GM19395 (cell line): ENCODE measurements at regions not wholly inside any gene's neighbourhood (a gene's known extent, or its start where the extent isn't known, plus 50 kb on each side); places are given as distances from the start of the nearest gene placed in this dataset.
A peak's percentile ranks its signal among the peaks of the same experiment; 100 is the strongest.
"Not testable (repeated sequence)": the region's sequence is repeated elsewhere in the genome, so short reads cannot be mapped to it uniquely, and the experiment has no call there.

Source experiments
- ATAC-seq: cut with Tn5 transposase; IDR thresholded peaks from one replicate; pipeline ENCODE4 v1.9.1; 2021; ENCODE audit warnings: mild to moderate bottlenecking, moderate library complexity; ENCODE audit not compliant: unreplicated experiment

GRCh38 chr3:95218484-95218883 is 1155.6 kb downstream of the NSUN3 start:
- ATAC-seq: no peak

- no peak for ATAC-seq
Measured at GRCh38 chr3:95226437-95226836, 1163.6 kb downstream of the NSUN3 start.

GRCh38 chr3:95227092-95227491 is 1164.2 kb downstream of the NSUN3 start:
- no peak for ATAC-seq

- ATAC-seq: no peak
Measured at GRCh38 chr3:95228416-95228815, 1165.6 kb downstream of the NSUN3 start.

GRCh38 chr3:95235916-95236315 is 1173.1 kb downstream of the NSUN3 start:
- no peak for ATAC-seq

- no peak for ATAC-seq
Measured at GRCh38 chr3:95237783-95238182, 1174.9 kb downstream of the NSUN3 start.

GRCh38 chr3:95240395-95240794 is 1177.5 kb downstream of the NSUN3 start:
- ATAC-seq: no peak

GRCh38 chr3:95241256-95241655 is 1178.4 kb downstream of the NSUN3 start:
- not testable (repeated sequence) for ATAC-seq

- no peak for ATAC-seq
Measured at GRCh38 chr3:95246413-95246812, 1183.6 kb downstream of the NSUN3 start.

GRCh38 chr3:95254061-95254460 is 1191.2 kb downstream of the NSUN3 start:
- no peak for ATAC-seq

- ATAC-seq: no peak
Measured at GRCh38 chr3:95254758-95255157, 1191.9 kb downstream of the NSUN3 start.

GRCh38 chr3:95265129-95265528 is 1202.3 kb downstream of the NSUN3 start:
- ATAC-seq: no peak

- ATAC-seq: no peak
Measured at GRCh38 chr3:95271395-95271794, 1208.5 kb downstream of the NSUN3 start.

- ATAC-seq: no peak
Measured at GRCh38 chr3:95272166-95272565, 1209.3 kb downstream of the NSUN3 start.

- ATAC-seq: no peak
Measured at GRCh38 chr3:95272781-95273180, 1209.9 kb downstream of the NSUN3 start.

- ATAC-seq: no peak
Measured at GRCh38 chr3:95277613-95278012, 1214.8 kb downstream of the NSUN3 start.

GRCh38 chr3:95280711-95281352 is 1218.0 kb downstream of the NSUN3 start:
- no peak for ATAC-seq

- ATAC-seq: no peak
Measured at GRCh38 chr3:95289295-95289694, 1226.4 kb downstream of the NSUN3 start.

GRCh38 chr3:95297581-95297980 is 1234.7 kb downstream of the NSUN3 start:
- ATAC-seq: no peak

- no peak for ATAC-seq
Measured at GRCh38 chr3:95302044-95302443, 1239.2 kb downstream of the NSUN3 start.

- ATAC-seq: no peak
Measured at GRCh38 chr3:95310560-95310959, 1247.7 kb downstream of the NSUN3 start.

- peak; percentile 72 for ATAC-seq
Measured at GRCh38 chr3:95311272-95311671, 1248.4 kb downstream of the NSUN3 start.

GRCh38 chr3:95312650-95313049 is 1249.8 kb downstream of the NSUN3 start:
- no peak for ATAC-seq
